ENCODE measurements at regions not wholly inside any gene's neighbourhood (a gene's known extent, or its start where the extent isn't known, plus 50 kb on each side); places are given as distances from the start of the nearest gene placed in this dataset.
"Not testable (repeated sequence)": the region's sequence is repeated elsewhere in the genome, so short reads cannot be mapped to it uniquely, and the experiment has no call there.

DNA sequence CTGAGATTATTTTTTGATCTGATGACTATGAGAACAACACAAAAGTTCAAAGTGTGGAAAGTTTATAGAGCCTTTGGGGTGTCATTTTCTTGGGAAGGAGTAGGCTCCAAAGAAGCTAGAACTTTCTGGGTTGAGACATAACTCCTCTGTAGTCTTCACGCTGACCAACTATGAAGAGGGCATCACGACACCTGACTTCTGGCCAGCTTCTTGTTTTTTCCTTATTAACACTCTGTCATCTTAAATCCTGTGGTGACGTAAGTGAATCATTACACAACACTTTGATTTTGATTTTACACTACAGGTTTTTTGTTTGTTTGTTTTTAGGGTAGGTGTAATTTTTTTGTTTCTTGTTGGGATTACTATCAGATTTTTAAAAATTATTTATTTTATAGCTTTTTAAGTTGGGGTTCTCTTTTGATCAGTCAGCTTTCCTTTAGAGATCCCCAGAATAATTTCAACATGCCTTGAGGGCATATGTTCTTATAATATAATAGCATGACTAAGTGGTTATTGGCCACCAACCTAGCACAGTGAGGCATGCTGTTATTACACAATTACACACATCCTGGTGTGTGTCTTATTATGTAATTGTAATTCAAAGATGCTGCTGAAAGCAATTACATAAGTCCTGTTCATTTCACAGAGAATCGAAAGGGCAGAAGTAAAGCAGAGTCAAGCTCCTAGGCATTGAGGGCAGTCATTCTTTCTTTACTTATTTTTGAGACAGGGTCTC, 281.6 kb upstream of the NOTCH2NLA start:
- DNase-seq (ENCODE audit: low read depth in 2 of 2): not testable (repeated sequence)

DNA sequence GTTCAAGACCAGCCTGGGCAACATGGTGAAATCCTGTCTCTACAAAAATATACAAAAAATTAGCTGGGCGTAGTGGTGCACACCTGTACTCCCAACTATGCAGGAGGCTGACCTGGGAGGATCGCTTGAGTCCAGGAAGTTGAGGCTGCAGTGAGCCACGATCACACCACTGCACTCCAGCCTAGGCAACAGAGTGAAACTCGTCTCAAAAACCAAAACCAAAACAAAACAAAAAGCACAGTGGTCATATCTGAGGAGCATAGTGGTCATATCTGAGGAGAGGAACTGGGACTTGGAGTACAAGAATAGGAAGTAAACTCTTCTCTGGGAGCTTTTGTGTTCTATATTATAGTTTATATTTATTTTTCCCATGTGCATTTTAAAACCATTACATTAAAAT, 275.3 kb upstream of the NOTCH2NLA start:
- DNase-seq (ENCODE audit: low read depth in 2 of 2): not testable (repeated sequence)

DNA sequence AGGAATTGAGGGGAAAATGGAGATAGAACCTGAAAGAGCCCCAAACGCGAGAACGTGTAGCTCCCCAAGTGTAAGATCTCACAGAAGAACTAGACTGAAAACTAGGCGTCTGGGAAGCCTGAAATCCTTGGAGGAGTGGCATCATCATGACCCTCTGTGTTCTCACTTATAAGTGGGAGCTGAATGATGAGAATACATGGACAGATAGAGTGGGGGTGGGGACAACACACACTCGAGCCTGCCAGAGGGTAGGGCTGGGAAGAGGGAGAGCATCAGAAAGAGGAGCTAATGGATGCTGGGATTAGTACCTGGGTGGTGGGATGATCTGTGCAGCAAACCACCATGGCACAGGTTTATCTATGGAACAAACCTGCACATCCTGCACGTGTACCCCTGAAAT, 258.7 kb upstream of the NOTCH2NLA start:
- DNase-seq (ENCODE audit: low read depth in 2 of 2): not testable (repeated sequence)

DNA sequence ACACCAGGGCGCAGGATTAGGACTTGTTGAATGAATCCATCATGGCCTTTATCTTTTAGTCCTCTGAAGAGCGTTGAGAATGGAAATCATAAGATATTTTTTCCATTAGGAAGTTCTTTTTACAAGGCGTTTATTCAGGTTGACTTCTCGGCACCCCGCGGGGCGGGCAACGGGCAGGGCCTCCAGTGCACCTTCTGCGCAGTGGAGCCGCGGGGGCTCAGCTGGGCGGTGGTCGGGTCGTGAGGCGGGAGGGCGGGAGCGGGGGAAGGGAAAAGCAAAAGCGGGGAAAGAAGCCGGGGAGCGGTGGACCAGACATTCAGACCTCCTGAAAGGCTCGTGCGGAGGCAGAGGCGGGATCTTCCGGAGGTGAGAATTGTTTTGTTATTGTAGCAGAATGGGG, 258.3 kb upstream of the NOTCH2NLA start:
- DNase-seq (ENCODE audit: low read depth in 2 of 2): not testable (repeated sequence)

DNA sequence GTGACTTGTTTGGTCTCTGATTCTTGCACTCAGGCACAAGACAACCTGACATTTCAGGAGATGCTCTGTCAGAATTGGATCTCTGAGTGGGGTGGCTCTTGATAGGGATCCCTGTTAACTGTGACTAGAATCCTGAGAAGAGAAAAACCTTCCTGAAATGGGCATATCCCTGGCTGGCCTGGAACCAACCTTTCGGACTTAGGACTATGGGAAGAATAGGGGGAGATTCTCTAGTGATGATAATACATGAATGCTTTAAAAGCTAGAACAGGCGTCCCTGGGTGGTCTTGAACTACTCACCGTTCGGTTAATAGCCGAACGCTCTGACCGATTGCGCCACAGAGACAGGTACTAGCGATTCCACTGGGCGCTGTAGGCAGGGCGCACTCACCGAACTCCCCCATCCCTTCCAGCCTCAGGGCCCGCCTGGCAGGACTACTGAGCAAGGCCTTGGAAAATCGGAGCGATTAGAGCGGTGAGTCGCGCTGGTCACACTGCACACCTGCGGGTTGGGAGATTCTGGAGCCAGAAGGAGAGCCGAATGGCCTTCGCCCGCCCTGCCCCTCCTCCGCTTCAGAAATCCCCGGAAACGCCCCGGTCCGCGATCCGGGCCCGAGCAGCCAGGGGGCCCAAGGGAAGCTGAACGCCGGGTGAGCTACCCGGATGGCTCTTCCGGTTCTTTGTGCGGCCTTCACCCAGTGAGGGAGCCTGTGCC, 257.6 kb upstream of the NOTCH2NLA start:
- DNase-seq (ENCODE audit: low read depth in 2 of 2): not testable (repeated sequence)

DNA sequence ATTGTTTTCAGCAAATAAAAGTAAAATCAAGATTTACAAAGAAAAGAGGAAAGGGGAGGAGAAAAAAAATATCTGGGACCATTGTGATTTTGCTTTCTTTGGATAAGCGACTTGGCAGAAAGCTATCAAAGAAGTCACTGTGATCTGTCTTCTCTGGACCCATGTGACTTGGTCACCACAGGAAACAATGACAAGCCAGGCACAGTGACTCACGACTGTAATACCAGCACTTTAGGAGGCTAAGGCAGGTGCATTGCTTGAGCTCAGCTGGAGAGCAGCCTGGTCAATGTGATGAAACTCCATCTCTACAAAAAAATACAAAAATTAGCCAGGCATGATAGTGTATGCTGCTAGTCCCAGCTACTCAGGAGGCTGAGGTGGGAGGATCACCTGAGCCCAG, 255.4 kb upstream of the NOTCH2NLA start:
- DNase-seq (ENCODE audit: low read depth in 2 of 2): not testable (repeated sequence)

DNA sequence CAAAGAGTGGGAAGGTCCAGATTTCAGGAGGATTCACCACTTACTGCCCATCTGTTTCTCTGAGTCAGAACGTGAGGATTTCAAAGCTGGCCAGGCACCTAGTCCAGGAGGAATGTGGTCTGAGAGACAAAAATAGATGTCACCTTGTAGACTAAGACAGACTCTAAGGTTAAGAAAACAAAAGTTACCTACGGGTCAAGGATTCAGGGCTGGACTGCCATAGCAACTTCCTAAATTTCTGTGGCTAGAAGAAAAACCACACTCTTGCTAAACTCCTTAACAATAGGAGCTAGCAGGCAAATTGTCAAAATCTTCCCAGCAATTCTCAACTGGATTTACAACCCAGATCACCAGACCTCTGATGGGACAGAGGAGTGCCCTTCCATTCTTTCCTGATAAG, 250.4 kb upstream of the NOTCH2NLA start:
- not testable (repeated sequence) for DNase-seq (ENCODE audit: low read depth in 2 of 2)

DNA sequence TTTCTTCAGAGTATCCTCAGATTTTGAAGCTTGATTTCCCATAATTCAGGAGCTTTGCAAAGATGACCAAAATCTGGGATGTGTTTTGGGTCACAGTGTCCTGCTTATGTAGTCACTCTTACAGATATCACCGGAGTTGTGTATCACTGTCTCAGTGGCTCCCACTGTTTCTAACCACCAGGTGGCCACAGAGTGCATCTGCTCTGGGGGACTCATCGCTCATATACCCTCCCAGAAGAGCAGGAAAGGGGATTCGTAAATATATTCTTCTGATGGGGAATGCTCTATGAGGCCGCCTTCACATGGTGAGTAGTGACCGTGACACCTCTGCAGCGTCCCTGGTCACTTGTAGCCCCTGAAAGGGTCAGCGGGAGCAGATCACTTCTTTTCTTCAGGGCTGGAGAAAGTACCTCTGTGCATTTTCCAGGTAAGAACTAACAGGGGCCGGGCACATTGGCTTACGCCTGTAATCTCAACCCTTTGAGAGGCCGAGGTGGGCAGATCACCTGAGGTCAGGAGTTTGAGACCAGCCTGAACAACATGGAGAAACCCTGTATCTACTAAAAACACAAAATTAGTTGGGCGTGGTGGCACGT, 249.4 kb upstream of the NOTCH2NLA start:
- DNase-seq (ENCODE audit: low read depth in 2 of 2): not testable (repeated sequence)

DNA sequence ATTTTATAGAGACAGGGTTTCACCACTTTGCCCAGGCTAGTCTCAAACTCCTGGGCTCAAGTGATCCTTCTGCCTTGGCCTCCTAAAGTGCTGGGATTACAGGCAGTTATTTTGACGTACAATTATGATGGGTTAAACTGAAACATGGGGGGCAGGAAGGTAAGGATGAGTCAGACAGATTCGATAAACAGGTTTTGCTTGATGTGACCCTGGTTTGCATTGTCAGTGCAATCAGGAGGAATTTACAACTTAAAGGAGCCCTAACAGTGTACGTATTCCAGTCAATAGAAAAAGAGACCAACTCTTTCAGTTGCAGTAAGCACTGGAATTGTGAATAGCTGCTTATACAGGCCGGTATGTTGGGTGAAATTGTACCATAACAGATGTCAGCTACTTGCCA, 246.3 kb upstream of the NOTCH2NLA start:
- DNase-seq (ENCODE audit: low read depth in 2 of 2): not testable (repeated sequence)

DNA sequence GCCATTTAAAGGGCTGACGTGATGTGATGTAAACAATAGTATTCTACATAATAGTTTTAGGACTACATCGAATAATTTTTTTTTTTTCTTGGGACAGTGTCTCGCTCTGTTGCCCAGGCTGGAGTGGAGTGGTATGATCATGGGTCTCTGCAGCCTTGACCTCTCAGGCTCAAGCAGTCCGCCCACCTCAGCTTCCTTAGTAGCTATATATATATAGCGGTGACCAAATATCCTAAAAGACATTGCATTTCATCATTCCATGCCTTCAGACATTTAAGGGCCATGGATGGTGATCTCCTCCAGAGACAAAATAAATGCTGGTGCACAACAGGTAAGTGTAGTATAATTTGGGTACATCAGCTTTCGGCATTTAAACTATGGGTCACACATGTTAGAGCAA, 245.4 kb upstream of the NOTCH2NLA start:
- DNase-seq (ENCODE audit: low read depth in 2 of 2): not testable (repeated sequence)

DNA sequence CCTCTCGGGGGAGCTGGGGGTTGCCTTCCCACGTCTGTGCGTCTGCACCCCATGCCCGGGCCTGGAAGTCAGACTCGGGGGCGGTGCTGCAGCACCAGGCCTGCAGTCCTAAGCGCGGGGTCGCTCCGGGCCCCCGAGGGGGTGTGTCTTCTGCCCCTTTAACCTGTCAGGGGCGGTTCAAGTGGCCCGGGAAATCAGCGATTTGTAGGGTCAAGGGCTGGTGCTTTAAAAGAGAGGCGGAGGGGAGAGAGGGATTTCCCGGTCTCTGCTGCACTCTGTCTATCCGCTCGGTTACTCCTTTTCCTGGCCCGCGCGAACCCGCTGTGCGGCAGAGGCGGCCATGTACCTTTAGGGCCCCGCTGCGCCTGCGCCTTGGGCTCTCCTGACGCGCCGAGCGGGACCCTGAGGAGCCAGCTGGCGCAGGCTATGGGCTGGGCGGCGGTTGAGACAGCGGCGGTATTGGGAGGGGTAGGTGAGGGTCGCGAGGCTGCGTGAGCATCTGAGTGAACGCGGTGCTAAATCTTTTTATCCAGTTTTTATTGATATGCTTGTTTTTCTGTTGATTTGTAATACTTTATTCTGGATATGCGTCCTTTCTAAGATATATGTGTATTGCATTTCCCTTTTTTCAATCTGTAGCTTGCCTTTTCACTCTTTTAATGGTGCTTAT, 243.5 kb upstream of the NOTCH2NLA start:
- DNase-seq (ENCODE audit: low read depth in 2 of 2): peak; percentile 48 to 50

DNA sequence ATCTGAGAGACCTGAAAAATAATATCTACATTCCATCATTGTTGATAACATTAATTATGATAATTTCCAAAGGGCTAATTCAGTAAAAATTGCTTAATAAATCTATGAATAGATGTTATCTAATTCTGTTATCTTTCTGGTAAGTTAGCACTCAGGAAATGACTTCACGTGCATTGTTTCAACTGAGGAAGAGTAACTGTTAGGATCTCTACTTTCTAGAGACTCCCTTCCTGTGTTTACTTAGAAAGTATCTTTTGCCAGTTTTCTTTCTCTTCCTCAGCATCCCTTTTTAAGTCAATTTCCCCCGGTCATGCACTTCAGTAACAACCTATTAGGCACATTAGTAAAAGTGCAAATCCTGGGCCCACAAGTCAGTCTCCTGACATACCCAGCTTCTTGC, 231.1 kb upstream of the NOTCH2NLA start:
- not testable (repeated sequence) for DNase-seq (ENCODE audit: low read depth in 2 of 2)

DNA sequence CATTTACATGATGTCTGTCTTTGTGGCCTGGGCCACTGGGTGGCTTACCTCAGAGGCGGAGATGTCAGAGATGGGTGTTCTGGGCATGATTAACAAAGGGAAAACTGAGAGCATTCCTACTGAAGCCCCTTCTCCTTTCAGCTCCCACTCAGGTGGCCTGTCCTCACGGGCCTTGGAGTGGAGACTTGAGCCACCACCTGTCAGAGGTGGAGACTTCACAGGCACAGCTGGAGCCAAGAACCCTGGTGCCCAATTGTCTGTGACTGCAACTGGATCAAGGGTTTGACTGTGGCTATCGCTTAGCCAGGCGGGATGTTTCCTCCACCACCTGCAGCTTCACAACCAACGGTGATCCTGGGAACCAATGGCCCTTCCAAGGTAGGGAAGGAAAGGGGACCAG, 230.5 kb upstream of the NOTCH2NLA start:
- DNase-seq (ENCODE audit: low read depth in 2 of 2): not testable (repeated sequence)

DNA sequence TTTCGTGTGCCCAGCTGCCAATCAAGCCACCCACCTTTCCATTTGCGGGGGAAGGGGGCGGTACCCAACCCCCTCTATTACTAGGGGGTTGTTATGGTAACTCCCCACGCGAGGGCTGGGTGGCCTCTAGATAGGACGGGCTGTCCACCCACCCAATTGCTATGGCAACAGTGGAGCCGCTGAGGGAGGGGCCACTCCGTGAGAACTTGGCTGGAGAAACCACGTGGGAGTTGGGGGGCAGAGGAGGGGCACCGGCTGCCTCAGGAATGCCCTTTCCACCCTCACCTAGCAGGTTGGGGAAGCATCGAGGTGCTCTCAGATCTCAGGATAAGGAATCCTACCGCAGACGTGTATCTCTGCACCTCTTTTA, 220.0 kb upstream of the NOTCH2NLA start:
- DNase-seq (ENCODE audit: low read depth in 2 of 2): not testable (repeated sequence)

DNA sequence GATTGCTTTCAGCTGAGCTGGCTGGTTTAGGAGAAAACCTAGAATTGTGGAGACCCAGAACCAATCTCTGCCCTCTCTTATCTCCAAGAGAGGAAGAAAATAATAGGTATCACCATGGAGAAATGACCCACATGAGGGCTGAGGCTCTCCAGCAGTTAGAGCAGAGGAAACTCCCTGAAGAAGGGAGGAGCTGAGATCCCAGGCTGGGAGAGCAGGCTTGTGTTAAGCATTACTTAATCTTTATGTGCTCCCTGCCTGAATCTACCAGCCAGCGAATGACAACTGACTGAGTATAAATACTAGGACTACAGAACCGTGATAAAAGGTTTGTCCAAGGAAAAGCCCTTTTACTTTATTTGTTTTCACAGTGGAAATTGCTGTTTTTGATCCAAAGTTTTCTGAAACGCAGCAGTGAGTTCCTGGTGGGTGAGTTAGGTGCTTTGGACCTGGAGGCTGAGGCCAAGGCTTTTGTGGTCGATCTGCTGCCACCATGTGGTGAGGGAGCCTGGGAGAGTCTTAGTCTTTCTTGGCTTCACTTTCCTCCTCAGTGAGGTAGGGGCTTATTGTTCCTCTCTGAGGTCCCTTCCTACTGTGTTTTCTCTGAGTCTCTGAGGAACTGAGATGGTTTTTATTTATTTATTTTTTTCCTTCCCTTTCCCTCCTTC, 219.5 kb upstream of the NOTCH2NLA start:
- DNase-seq (ENCODE audit: low read depth in 2 of 2): peak; percentile 32 to 44

DNA sequence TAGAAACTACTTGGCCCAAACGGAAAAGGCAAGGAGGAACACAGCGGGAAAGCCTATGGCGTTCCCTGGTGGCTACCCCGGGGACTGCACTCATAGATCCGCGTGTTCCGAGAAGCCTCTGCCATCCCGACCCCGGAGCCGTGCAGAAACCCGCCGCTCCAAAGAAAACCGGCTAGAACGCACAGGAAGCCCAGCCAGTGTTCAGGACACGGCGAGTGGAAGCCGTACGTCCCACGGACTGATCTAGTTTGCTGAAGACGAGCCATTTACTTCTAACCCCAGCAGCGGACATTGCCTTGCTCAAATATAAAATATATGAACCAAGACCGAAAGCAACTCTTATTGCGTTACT, 215.0 kb upstream of the NOTCH2NLA start:
- peak in 1 of 2 donors; percentile 13 for DNase-seq (ENCODE audit: low read depth in 2 of 2)

DNA sequence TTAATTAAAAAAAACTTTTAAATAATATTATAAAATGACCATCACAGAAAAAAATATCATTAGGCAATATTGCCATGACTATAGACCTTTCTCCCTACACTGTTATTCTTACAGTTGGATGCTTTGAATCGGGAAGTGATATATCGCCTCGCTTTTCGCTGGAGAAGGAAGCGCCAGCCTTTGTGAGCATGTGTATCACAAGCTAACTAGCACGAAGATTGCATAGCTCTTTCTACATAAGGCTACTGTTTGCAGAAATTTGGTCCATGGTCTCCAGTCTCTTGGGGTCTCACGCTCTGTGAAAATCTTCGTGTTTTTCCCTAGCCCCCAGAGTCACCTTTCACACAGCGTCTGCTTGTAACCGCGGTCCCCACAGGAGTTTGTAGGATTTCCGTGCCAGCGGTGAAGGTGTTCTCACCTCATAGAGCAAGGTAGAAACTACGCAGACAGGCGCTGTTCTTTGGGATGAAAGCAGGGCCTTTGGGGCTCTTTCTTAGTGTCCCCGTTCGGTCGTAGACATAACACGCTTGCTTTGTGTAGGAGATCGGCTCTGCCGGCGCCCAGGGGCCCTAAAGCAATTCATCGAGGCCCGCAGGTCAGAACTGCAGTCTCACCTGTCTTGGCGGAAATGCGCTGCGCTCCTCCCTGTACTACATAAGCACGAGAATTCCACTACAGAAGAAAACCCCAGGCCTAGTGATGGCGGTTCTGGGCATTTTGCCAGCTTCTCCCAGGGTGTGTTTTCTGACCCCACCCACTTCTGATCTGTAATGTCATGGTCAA, 214.5 kb upstream of the NOTCH2NLA start:
- DNase-seq (ENCODE audit: low read depth in 2 of 2): not testable (repeated sequence)

DNA sequence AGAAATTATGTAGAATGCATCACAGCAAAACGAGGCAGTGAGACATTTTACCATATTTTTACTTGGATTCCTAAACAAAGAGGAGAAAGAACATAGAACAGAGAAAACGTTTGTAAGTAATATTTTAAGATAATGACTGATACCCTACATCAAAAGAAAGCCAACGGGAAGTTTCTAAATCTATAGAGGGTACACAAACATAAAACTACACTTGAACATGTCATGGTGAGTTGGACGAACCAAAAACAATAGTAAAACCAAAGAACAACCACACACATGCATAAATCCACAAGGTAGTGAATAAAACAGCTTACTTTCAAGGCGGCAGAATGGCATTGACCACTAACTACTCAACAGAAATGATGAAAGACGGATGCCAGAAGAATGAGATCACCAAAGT, 209.7 kb upstream of the NOTCH2NLA start:
- DNase-seq (ENCODE audit: low read depth in 2 of 2): not testable (repeated sequence)

DNA sequence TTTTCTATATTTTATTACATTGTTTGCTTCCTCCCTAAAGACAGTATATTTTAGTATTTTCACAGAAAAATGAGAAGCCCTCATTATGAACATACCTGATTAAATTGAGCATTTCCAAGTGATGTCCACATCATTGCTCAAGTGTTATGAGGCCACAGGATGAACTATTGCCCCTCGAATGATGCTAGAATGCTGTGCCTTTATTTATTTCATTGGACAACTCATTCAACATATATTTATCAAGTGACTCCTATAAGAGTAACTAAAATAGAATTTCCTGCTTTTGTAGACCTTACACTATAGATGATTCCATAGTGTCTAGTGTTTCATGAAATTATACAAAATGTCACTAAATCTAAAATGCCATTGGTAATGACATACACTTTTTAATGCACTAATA, 187.8 kb upstream of the NOTCH2NLA start:
- not testable (repeated sequence) for DNase-seq (ENCODE audit: low read depth in 2 of 2)

DNA sequence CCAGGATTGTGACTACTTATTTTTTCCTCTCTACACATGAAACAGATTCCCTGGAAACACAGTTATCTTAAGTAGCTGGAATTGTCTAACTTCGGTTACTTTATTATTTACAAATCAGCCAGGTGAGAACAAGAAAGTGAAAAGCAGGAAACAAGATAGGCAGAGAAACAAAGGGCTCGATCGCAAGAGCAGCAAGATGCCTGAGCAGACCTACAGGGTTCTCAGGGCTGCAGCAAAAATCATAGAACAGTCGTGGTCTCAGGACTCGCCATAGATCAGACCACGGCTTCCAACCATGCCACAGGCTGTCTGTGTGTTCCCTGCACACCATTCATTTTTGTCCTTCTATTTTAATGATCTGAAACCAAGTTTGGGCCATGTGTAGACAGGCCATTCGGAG, 186.2 kb upstream of the NOTCH2NLA start:
- not testable (repeated sequence) for DNase-seq (ENCODE audit: low read depth in 2 of 2)

DNA sequence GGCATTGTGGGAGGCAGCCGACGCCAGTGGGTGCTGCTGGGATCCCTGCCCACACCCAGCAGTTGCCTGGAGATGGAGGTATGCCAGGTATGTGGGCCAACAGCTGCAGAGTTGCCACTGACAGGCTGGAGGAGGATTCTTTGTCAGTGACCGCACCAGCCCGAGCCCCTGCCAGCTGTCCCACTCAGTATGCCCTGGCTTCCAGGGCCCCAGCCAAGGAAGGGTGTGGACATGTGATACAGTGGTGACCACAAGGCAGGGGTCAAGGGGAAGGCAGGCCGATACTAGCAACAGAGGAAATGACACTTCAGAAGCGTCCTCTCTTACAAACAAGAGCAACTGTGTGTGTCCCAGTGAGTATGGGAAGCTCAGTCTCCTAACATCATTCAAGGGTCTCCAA, 185.1 kb upstream of the NOTCH2NLA start:
- DNase-seq (ENCODE audit: low read depth in 2 of 2): not testable (repeated sequence)

Data from stimulated activated CD8-positive, alpha-beta memory T cell treated with anti-CD3 and anti-CD28 coated beads, Interleukin-15, amount 100 ng/mL, for 4 hours (primary cell).